ENCODE measurements at regions not wholly inside any gene's neighbourhood (a gene's known extent, or its start where the extent isn't known, plus 50 kb on each side); places are given as distances from the start of the nearest gene placed in this dataset.

- DNase-seq (ENCODE audit: low read depth in 2 of 2), result no peak
These were observed 58.6 kb downstream of the TMEM17 start for GRCh38 chr2:62447411-62447810.

- DNase-seq (ENCODE audit: low read depth in 2 of 2), result no peak
These were observed 59.5 kb downstream of the TMEM17 start for GRCh38 chr2:62446491-62446890.

- no peak for DNase-seq (ENCODE audit: low read depth in 2 of 2)
These were observed 62.1 kb downstream of the TMEM17 start for GRCh38 chr2:62443886-62444285.

- DNase-seq (ENCODE audit: low read depth in 2 of 2), result no peak
These were observed 62.5 kb downstream of the TMEM17 start for GRCh38 chr2:62443471-62443870.

- DNase-seq (ENCODE audit: low read depth in 2 of 2), result no peak
These were observed 64.2 kb downstream of the TMEM17 start for GRCh38 chr2:62441824-62442223.

- no peak for DNase-seq (ENCODE audit: low read depth in 2 of 2)
These were observed 64.6 kb downstream of the TMEM17 start for GRCh38 chr2:62441421-62441820.

- no peak for DNase-seq (ENCODE audit: low read depth in 2 of 2)
These were observed 65.6 kb downstream of the TMEM17 start for GRCh38 chr2:62440281-62440946.

- no peak for DNase-seq (ENCODE audit: low read depth in 2 of 2)
These were observed 66.6 kb downstream of the TMEM17 start for GRCh38 chr2:62439425-62439824.

- no peak for DNase-seq (ENCODE audit: low read depth in 2 of 2)
These were observed 68.2 kb downstream of the TMEM17 start for GRCh38 chr2:62437785-62438184.

GRCh38 chr2:62435720-62436119, 70.3 kb downstream of the TMEM17 start:
- DNase-seq (ENCODE audit: low read depth in 2 of 2), result no peak

GRCh38 chr2:62432407-62432806, 73.6 kb downstream of the TMEM17 start:
- no peak for DNase-seq (ENCODE audit: low read depth in 2 of 2)

- DNase-seq (ENCODE audit: low read depth in 2 of 2), result no peak
These were observed 74.5 kb downstream of the TMEM17 start for GRCh38 chr2:62431512-62431911.

GRCh38 chr2:62430146-62430545, 75.8 kb downstream of the TMEM17 start:
- DNase-seq (ENCODE audit: low read depth in 2 of 2), result no peak

- DNase-seq (ENCODE audit: low read depth in 2 of 2), result no peak
These were observed 78.8 kb downstream of the TMEM17 start for GRCh38 chr2:62427146-62427545.

- no peak for DNase-seq (ENCODE audit: low read depth in 2 of 2)
These were observed 79.7 kb downstream of the TMEM17 start for GRCh38 chr2:62426154-62426912.

- no peak for DNase-seq (ENCODE audit: low read depth in 2 of 2)
These were observed 80.3 kb downstream of the TMEM17 start for GRCh38 chr2:62425684-62426083.

GRCh38 chr2:62424899-62425298, 81.1 kb downstream of the TMEM17 start:
- DNase-seq (ENCODE audit: low read depth in 2 of 2), result no peak

GRCh38 chr2:62423883-62424458, 82.0 kb downstream of the TMEM17 start:
- DNase-seq (ENCODE audit: low read depth in 2 of 2), result no peak

- no peak for DNase-seq (ENCODE audit: low read depth in 2 of 2)
These were observed 82.8 kb downstream of the TMEM17 start for GRCh38 chr2:62423235-62423634.

- no peak for DNase-seq (ENCODE audit: low read depth in 2 of 2)
These were observed 90.5 kb downstream of the TMEM17 start for GRCh38 chr2:62415518-62415917.

- no peak for DNase-seq (ENCODE audit: low read depth in 2 of 2)
These were observed 91.0 kb downstream of the TMEM17 start for GRCh38 chr2:62415019-62415431.

- DNase-seq (ENCODE audit: low read depth in 2 of 2), result no peak
These were observed 92.8 kb downstream of the TMEM17 start for GRCh38 chr2:62413116-62413663.

GRCh38 chr2:62412347-62412742, 93.7 kb downstream of the TMEM17 start:
- no peak for DNase-seq (ENCODE audit: low read depth in 2 of 2)
